ENCODE measurements at regions not wholly inside any gene's neighbourhood (a gene's known extent, or its start where the extent isn't known, plus 50 kb on each side); places are given as distances from the start of the nearest gene placed in this dataset.

- DNase-seq (ENCODE audit: low spot score) = no peak
Observed at GRCh38 chr14:22463763-22464173, 125.3 kb downstream of the DAD1 start.

GRCh38 chr14:22462923-22463322 is 126.1 kb downstream of the DAD1 start:
- DNase-seq (ENCODE audit: low spot score) = no peak
- intact Hi-C loops (cut with DNase I) = no loop called here

More at GRCh38 chr14:22463763-22464173, 125.3 kb downstream of the DAD1 start:
- intact Hi-C loops (cut with DNase I) = no loop called here

- intact Hi-C loops (cut with DNase I) = no loop called here
Observed at GRCh38 chr14:22460461-22461195, 128.4 kb downstream of the DAD1 start.

GRCh38 chr14:22458737-22459136 is 130.3 kb downstream of the DAD1 start:
- intact Hi-C loops (cut with DNase I) = no loop called here
- DNase-seq (ENCODE audit: low spot score) = no peak

More at GRCh38 chr14:22460461-22461195, 128.4 kb downstream of the DAD1 start:
- DNase-seq (ENCODE audit: low spot score) = no peak

GRCh38 chr14:22456998-22457594 is 131.9 kb downstream of the DAD1 start:
- intact Hi-C loops (cut with DNase I) = no loop called here
- DNase-seq (ENCODE audit: low spot score) = no peak

GRCh38 chr14:22456421-22456820 is 132.6 kb downstream of the DAD1 start:
- intact Hi-C loops (cut with DNase I) = no loop called here

GRCh38 chr14:22452330-22452729 is 136.7 kb downstream of the DAD1 start:
- DNase-seq (ENCODE audit: low spot score) = no peak
- intact Hi-C loops (cut with DNase I) = no loop called here

More at GRCh38 chr14:22456421-22456820, 132.6 kb downstream of the DAD1 start:
- DNase-seq (ENCODE audit: low spot score) = no peak

- DNase-seq (ENCODE audit: low spot score) = no peak
- intact Hi-C loops (cut with DNase I) = no loop called here
Observed at GRCh38 chr14:22450266-22450665, 138.8 kb downstream of the DAD1 start.

GRCh38 chr14:22449600-22449905 is 139.5 kb downstream of the DAD1 start:
- DNase-seq (ENCODE audit: low spot score) = no peak
- intact Hi-C loops (cut with DNase I) = no loop called here

- no peak for DNase-seq (ENCODE audit: low spot score)
- intact Hi-C loops (cut with DNase I) = no loop called here
Observed at GRCh38 chr14:22448905-22449599, 140.0 kb downstream of the DAD1 start.

GRCh38 chr14:22448035-22448904 is 140.8 kb downstream of the DAD1 start:
- intact Hi-C loops (cut with DNase I) = no loop called here
- DNase-seq (ENCODE audit: low spot score) = no peak

- intact Hi-C loops (cut with DNase I) = no loop called here
- no peak for DNase-seq (ENCODE audit: low spot score)
Observed at GRCh38 chr14:22438742-22439141, 150.3 kb downstream of the DAD1 start.

- no peak for DNase-seq (ENCODE audit: low spot score)
- intact Hi-C loops (cut with DNase I) = loop anchor here (5.0 kb wide), 1 partner anchor 112 kb away; no protein-coding TSS in a partner anchor
Observed at GRCh38 chr14:22434901-22435550, 154.0 kb downstream of the DAD1 start.

- intact Hi-C loops (cut with DNase I) = loop anchor here (5.0 kb wide), 1 partner anchor 113 kb away; no protein-coding TSS in a partner anchor
- DNase-seq (ENCODE audit: low spot score) = no peak
Observed at GRCh38 chr14:22434030-22434429, 155.0 kb downstream of the DAD1 start.

GRCh38 chr14:22433069-22433468 is 156.0 kb downstream of the DAD1 start:
- intact Hi-C loops (cut with DNase I) = loop anchor here (5.0 kb wide), 1 partner anchor 114 kb away; no protein-coding TSS in a partner anchor
- no peak for DNase-seq (ENCODE audit: low spot score)

- intact Hi-C loops (cut with DNase I) = loop anchor here (5.0 kb wide), 1 partner anchor 115 kb away; no protein-coding TSS in a partner anchor
- DNase-seq (ENCODE audit: low spot score) = no peak
Observed at GRCh38 chr14:22432348-22432976, 156.6 kb downstream of the DAD1 start.

- no peak for DNase-seq (ENCODE audit: low spot score)
- intact Hi-C loops (cut with DNase I) = loop anchor here (5.0 kb wide), 1 partner anchor 118 kb away; no protein-coding TSS in a partner anchor
Observed at GRCh38 chr14:22429546-22430294, 159.3 kb downstream of the DAD1 start.

GRCh38 chr14:22428700-22429291 is 160.2 kb downstream of the DAD1 start:
- no peak for DNase-seq (ENCODE audit: low spot score)
- intact Hi-C loops (cut with DNase I) = no loop called here
